PFSK-1 (cell line): ENCODE measurements at regions not wholly inside any gene's neighbourhood (a gene's known extent, or its start where the extent isn't known, plus 50 kb on each side); places are given as distances from the start of the nearest gene placed in this dataset.

Source experiments
- FOXP2 ChIP-seq: optimal IDR thresholded peaks from 2 replicates; pipeline ENCODE3; 2011; ENCODE audit warnings: borderline replicate concordance, control low read depth, inconsistent platforms; ENCODE audit not compliant: insufficient read depth; ENCODE audit errors: extremely low read length, extremely low read depth
- POLR2AphosphoS5 ChIP-seq: IDR thresholded peaks from 2 replicates; pipeline ENCODE4 v1.6.1; 2012; ENCODE audit warnings: low read depth, mild to moderate bottlenecking, control low read depth, low read length, moderate library complexity
- SIN3A ChIP-seq: IDR thresholded peaks from 2 replicates; pipeline ENCODE4 v1.6.1; 2012; ENCODE audit warnings: mild to moderate bottlenecking, low read length, moderate library complexity, borderline replicate concordance; ENCODE audit not compliant: insufficient read depth
- TAF1 ChIP-seq: IDR thresholded peaks from 2 replicates; pipeline ENCODE4 v1.6.1; 2012; ENCODE audit warnings: low read length, control low read depth, borderline replicate concordance; ENCODE audit not compliant: insufficient read depth
- TF ChIP-seq, protein P1 (sequence below), 2 experiments: IDR thresholded peaks; 2 replicates each; pipeline versions ENCODE4 v1.6.1 to v1.8.0; 2011 to 2012; ENCODE audit warnings: low read depth in 2 of 2, low read length in 2 of 2, control low read depth in 1 of 2, inconsistent platforms in 1 of 2, mild to moderate bottlenecking in 1 of 2, moderate library complexity in 1 of 2; ENCODE audit not compliant: insufficient read depth in 1 of 2

DNA sequence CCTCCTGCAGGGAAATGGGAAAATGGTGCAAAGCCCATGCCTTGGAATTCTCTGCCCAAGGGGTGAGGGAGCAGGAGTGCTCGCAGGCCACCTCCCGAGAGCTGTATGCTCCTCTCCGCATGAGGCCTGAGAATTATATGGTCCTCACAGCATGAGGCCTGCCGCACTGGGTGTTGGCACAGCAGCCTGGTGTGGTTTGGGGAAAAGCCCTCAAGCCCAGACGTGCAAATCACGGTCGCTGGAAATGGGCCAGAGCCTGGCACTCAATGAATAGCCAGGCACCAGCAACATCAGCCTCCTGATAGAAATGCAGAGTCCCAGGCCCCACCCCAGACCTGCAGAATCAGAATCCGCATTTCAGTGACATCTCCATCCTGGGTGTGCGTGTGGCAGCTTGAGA is 156.4 kb upstream of the FOXF1 start:
- TF ChIP-seq POLR2AphosphoS5 (no peak), TAF1 (no peak)

DNA sequence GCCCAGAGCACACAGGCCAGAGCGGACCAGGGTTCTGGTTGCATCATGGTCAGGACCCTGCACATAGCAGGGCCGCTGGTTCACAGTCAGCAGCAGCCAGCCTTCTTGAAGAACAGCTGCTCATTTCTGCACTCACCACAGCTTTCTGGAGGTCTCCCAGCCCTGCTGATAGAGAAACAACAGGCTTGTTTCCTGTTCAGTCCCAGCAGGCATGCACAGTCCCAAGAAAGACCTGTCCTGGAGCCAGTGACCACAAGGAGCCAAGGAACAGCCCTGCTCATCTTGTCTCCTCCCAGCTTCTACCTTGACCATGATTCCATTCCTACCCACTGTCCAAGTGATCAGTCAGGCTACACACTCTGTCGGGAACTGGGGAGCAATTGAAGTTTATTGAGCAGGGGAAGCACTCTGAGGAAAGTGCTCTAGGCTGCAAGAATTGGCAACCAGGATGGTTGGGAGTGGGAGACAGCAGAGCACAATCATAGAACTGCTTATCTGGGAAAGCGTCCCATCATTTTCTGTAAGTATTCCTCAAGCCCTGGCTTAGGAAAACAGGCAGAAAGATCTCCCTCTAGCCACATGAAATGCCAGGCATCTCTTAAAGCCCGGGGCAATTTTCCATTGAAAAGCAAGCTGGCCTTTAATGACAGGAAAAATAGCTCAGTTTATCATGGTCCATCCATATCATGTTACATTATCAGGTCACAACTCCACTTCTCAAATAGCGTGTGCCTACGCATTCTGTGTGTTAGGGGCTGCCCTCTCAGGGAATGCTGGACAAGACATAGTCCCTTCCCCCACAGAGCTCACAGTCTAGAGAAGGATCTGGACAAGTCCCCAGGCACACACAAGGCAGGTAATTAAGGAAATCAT is 155.4 kb upstream of the FOXF1 start:
- no peak for TF ChIP-seq FOXP2
- no peak for TF ChIP-seq TAF1
- TF ChIP-seq, protein P1, sequence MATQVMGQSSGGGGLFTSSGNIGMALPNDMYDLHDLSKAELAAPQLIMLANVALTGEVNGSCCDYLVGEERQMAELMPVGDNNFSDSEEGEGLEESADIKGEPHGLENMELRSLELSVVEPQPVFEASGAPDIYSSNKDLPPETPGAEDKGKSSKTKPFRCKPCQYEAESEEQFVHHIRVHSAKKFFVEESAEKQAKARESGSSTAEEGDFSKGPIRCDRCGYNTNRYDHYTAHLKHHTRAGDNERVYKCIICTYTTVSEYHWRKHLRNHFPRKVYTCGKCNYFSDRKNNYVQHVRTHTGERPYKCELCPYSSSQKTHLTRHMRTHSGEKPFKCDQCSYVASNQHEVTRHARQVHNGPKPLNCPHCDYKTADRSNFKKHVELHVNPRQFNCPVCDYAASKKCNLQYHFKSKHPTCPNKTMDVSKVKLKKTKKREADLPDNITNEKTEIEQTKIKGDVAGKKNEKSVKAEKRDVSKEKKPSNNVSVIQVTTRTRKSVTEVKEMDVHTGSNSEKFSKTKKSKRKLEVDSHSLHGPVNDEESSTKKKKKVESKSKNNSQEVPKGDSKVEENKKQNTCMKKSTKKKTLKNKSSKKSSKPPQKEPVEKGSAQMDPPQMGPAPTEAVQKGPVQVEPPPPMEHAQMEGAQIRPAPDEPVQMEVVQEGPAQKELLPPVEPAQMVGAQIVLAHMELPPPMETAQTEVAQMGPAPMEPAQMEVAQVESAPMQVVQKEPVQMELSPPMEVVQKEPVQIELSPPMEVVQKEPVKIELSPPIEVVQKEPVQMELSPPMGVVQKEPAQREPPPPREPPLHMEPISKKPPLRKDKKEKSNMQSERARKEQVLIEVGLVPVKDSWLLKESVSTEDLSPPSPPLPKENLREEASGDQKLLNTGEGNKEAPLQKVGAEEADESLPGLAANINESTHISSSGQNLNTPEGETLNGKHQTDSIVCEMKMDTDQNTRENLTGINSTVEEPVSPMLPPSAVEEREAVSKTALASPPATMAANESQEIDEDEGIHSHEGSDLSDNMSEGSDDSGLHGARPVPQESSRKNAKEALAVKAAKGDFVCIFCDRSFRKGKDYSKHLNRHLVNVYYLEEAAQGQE (IDR thresholded peaks at IDR 0.05; ENCODE audit: insufficient read depth in 1 of 2, low read depth in 2 of 2, low read length in 2 of 2) = no peak
- TF ChIP-seq SIN3A = no peak

DNA sequence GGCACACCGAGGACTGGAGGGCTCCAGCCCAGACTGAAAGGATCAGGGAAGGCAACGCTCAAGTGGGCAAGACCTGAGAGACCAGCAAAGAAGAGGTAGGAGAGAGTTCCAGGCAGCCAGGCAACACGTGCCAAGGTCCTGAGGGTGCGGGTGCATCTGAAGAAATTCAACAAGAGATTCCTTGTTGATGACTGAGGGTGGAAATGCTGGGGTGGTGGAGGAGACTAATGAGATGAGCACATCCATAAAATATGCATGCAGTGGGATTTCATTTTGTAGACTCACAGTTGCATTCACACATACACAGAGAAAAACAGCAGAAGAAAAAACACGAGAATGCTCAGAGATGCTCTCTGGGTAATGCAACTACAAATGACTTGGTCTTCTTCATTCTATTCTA is 154.8 kb upstream of the FOXF1 start:
- no peak for TF ChIP-seq FOXP2
- TF ChIP-seq, protein P1 (IDR thresholded peaks at IDR 0.05; ENCODE audit: insufficient read depth in 1 of 2, low read depth in 2 of 2, low read length in 2 of 2) = no peak
- TF ChIP-seq TAF1 = no peak
- TF ChIP-seq SIN3A = no peak

DNA sequence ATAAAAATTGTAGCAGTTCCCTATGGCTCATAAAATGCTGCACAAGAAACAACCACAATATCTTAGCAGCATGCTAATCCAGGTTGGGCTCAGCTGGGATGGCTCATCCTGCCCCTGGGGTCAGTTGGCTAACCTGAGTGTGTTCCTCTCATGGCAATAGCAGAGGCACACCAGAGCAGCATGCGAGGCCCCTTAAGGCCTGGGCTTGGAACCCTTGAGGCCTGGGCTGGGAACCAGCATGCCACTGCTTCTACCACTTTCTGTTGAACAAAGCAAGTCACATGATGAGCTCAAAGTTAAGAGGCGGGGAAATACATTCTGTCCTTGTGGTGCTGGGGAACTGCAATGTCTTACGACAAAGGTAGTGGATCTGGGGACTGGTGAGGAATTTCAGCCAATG is 154.4 kb upstream of the FOXF1 start:
- TF ChIP-seq TAF1 (no peak), SIN3A (no peak), POLR2AphosphoS5 (no peak), FOXP2 (no peak)
- TF ChIP-seq, protein P1 (IDR thresholded peaks at IDR 0.05; ENCODE audit: insufficient read depth in 1 of 2, low read depth in 2 of 2, low read length in 2 of 2) = no peak

DNA sequence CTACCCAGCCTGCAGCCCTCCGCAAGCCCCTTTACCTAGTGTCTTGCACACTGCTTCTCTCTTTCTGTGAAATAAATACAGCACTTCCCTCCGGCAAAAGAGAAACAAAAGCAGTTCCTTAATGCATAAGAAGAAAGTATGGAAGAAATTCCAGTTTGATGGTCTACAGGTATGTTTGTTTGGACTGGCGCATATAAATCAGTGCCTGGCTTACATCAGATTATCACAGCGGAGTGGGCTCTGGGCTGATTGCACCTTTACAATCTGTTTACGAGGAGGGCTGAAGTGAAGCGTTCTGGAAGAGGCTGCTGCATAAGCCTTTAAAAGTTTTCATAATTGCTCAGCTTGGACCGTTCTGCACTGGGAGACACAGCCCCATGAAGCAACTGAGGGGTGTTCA is 153.5 kb upstream of the FOXF1 start:
- TF ChIP-seq TAF1 (no peak), POLR2AphosphoS5 (no peak), SIN3A (no peak), FOXP2 (no peak)
- TF ChIP-seq, protein P1 (IDR thresholded peaks at IDR 0.05; ENCODE audit: insufficient read depth in 1 of 2, low read depth in 2 of 2, low read length in 2 of 2) = no peak
